ENCODE measurements at regions not wholly inside any gene's neighbourhood (a gene's known extent, or its start where the extent isn't known, plus 50 kb on each side); places are given as distances from the start of the nearest gene placed in this dataset.

GRCh38 chr7:22586786-22587140 is 86.8 kb upstream of the STEAP1B start:
- DNase-seq = peak; percentile 66

GRCh38 chr7:22586101-22586785 is 86.3 kb upstream of the STEAP1B start:
- no peak for DNase-seq

- no peak for DNase-seq
These were observed 84.2 kb upstream of the STEAP1B start for GRCh38 chr7:22584179-22584578.

- DNase-seq = no peak
These were observed 83.1 kb upstream of the STEAP1B start for GRCh38 chr7:22582863-22583622.

- no peak for DNase-seq
These were observed 81.1 kb upstream of the STEAP1B start for GRCh38 chr7:22581099-22581498.

GRCh38 chr7:22579961-22580360 is 80.0 kb upstream of the STEAP1B start:
- no peak for DNase-seq

GRCh38 chr7:22578007-22578733 is 78.2 kb upstream of the STEAP1B start:
- DNase-seq = no peak

- DNase-seq = peak; percentile 78
These were observed 77.5 kb upstream of the STEAP1B start for GRCh38 chr7:22577470-22578001.

- DNase-seq = no peak
These were observed 76.9 kb upstream of the STEAP1B start for GRCh38 chr7:22576612-22577469.

GRCh38 chr7:22574754-22575520 is 74.9 kb upstream of the STEAP1B start:
- DNase-seq = no peak

- no peak for DNase-seq
These were observed 72.9 kb upstream of the STEAP1B start for GRCh38 chr7:22572937-22573336.

- no peak for DNase-seq
These were observed 72.3 kb upstream of the STEAP1B start for GRCh38 chr7:22572292-22572691.

- no peak for DNase-seq
These were observed 71.8 kb upstream of the STEAP1B start for GRCh38 chr7:22571766-22572165.

- DNase-seq = no peak
These were observed 69.8 kb upstream of the STEAP1B start for GRCh38 chr7:22569586-22570321.

- no peak for DNase-seq
These were observed 66.6 kb upstream of the STEAP1B start for GRCh38 chr7:22566592-22566991.

GRCh38 chr7:22566176-22566575 is 66.2 kb upstream of the STEAP1B start:
- no peak for DNase-seq

- DNase-seq = no peak
These were observed 65.4 kb upstream of the STEAP1B start for GRCh38 chr7:22565315-22565811.

- no peak for DNase-seq
These were observed 64.6 kb upstream of the STEAP1B start for GRCh38 chr7:22564511-22565045.

GRCh38 chr7:22563621-22564241 is 63.7 kb upstream of the STEAP1B start:
- DNase-seq = no peak
